Liver (tissue), 8 donors: ENCODE measurements at regions not wholly inside any gene's neighbourhood (a gene's known extent, or its start where the extent isn't known, plus 50 kb on each side); places are given as distances from the start of the nearest gene placed in this dataset.

ENCODE experiments used
- DNase-seq: peaks from one replicate; pipeline ENCODE4 v3.0.0-alpha.2; 2017; ENCODE audit warnings: low spot score
- H3K27ac ChIP-seq, 2 donors: one replicate each; pipeline ENCODE4 v1.7.0; 2013; ENCODE audit warnings: inconsistent platforms in 2 of 2, low read length in 2 of 2, control low read depth in 1 of 2, low read depth in 1 of 2, mild to moderate bottlenecking in 1 of 2
- H3K27me3 ChIP-seq, 4 donors: one replicate each; pipeline versions ENCODE4 v1.6.1 to v1.7.0; 2013; ENCODE audit warnings: low read length in 3 of 4, inconsistent platforms in 1 of 4, mild to moderate bottlenecking in 1 of 4, moderate library complexity in 1 of 4; ENCODE audit not compliant: control insufficient read depth in 4 of 4, insufficient read depth in 4 of 4
- H3K36me3 ChIP-seq, 4 donors: one replicate each; pipeline versions ENCODE4 v1.6.1 to v1.7.0; 2013; ENCODE audit warnings: low read length in 3 of 4, mild to moderate bottlenecking in 3 of 4, low read depth in 1 of 4, moderate library complexity in 1 of 4; ENCODE audit not compliant: control insufficient read depth in 4 of 4, insufficient read depth in 3 of 4
- H3K4me1 ChIP-seq, 4 donors: one replicate each; pipeline versions ENCODE4 v1.6.1 to v1.7.0; 2013; ENCODE audit warnings: low read length in 3 of 4, mild to moderate bottlenecking in 3 of 4, moderate library complexity in 1 of 4; ENCODE audit not compliant: control insufficient read depth in 4 of 4, insufficient read depth in 4 of 4
- H3K4me3 ChIP-seq, 3 donors: one replicate each; pipeline versions ENCODE4 v1.6.1 to v1.7.0; 2013; ENCODE audit warnings: low read length in 3 of 3, control low read depth in 1 of 3, low read depth in 1 of 3, mild to moderate bottlenecking in 1 of 3
- H3K9ac ChIP-seq, 2 donors: one replicate each; pipeline ENCODE4 v1.7.0; 2013; ENCODE audit warnings: low read length in 2 of 2, mild to moderate bottlenecking in 2 of 2, moderate library complexity in 2 of 2, control low read depth in 1 of 2, low read depth in 1 of 2
- H3K9me3 ChIP-seq, 4 donors: one replicate each; pipeline versions ENCODE4 v1.6.1 to v1.7.0; 2013; ENCODE audit warnings: low read length in 3 of 4; ENCODE audit not compliant: control insufficient read depth in 4 of 4
- FOXA1 ChIP-seq: IDR thresholded peaks from 2 replicates; pipeline ENCODE4 v1.6.1; 2016; ENCODE audit warnings: antibody characterized with exemption
- FOXA2 ChIP-seq: IDR thresholded peaks from 2 replicates; pipeline ENCODE4 v1.6.1; 2016; ENCODE audit warnings: antibody characterized with exemption
- HNF4A ChIP-seq, 2 donors: conservative IDR thresholded peaks; 2 replicates each; pipeline ENCODE4 v1.6.1; 2016; ENCODE audit warnings: antibody characterized with exemption in 2 of 2, mild to moderate bottlenecking in 2 of 2
- HNF4G ChIP-seq: IDR thresholded peaks from 2 replicates; pipeline ENCODE4 v1.6.1; 2016; ENCODE audit warnings: antibody characterized with exemption
- JUND ChIP-seq, 2 donors: IDR thresholded peaks; 2 replicates each; pipeline ENCODE4 v1.6.1; 2016; ENCODE audit warnings: antibody characterized with exemption in 2 of 2
- NR2F2 ChIP-seq: IDR thresholded peaks from 2 replicates; pipeline ENCODE4 v1.6.1; 2016; ENCODE audit warnings: antibody characterized with exemption
- RXRA ChIP-seq, 2 donors: IDR thresholded peaks; 2 replicates each; pipeline ENCODE4 v1.6.1; 2017 to 2018; ENCODE audit warnings: antibody characterized with exemption in 2 of 2, mild to moderate bottlenecking in 1 of 2
- SP1 ChIP-seq: IDR thresholded peaks from 2 replicates; pipeline ENCODE4 v1.6.1; 2018; ENCODE audit warnings: antibody characterized with exemption, mild to moderate bottlenecking
- TAF1 ChIP-seq: conservative IDR thresholded peaks from 2 replicates; pipeline ENCODE4 v1.6.1; 2016; ENCODE audit warnings: antibody characterized with exemption, mild to moderate bottlenecking
- YY1 ChIP-seq: IDR thresholded peaks from 2 replicates; pipeline ENCODE4 v1.6.1; 2016; ENCODE audit warnings: antibody characterized with exemption, mild to moderate bottlenecking
- WGBS: extraction: QIAGEN DNeasy Blood & Tissue Kit; methylation state at CpG from one replicate; pipeline ENCODE4 v1.1.7; 2013; 5-methylcytosine and 5-hydroxymethylcytosine counted together
- TF ChIP-seq, protein P1 (sequence below): IDR thresholded peaks from 2 replicates; pipeline ENCODE4 v1.6.1; 2016; ENCODE audit warnings: antibody characterized with exemption
- TF ChIP-seq, protein P2 (sequence below): IDR thresholded peaks from 2 replicates; pipeline ENCODE4 v1.6.1; 2016; ENCODE audit warnings: antibody characterized with exemption
- TF ChIP-seq, protein P3 (sequence below): fragments of 150-350 bp; IDR thresholded peaks from 2 replicates; pipeline ENCODE4 v1.5.1; 2017; ENCODE audit warnings: improper control_type of control experiment, low read depth, low read length; ENCODE audit not compliant: missing input control
- donor health status: healthy.
- donor health status: healthy.
- donor health status: healthy.
- donor health status: healthy.
- donor health status: healthy.

DNA sequence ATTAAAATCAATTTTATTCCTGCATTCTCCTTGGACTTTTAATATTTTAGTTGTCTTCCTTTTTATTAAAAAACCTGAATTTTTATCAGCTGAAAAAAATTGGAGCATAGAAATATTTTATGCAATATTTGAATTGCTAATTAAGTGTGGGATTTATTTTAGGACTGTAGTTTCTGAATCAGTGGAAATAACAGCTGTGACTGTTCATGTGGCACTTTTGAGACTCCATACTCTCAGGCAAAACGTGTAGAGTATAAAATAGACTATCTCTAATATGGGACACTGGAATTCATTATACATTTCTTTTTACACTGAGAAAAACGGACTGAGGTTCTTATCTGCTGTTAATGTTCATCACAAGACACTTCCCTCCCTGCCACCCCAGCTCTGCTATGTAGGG, 558.3 kb upstream of the TPK1 start:
- Histone ChIP-seq H3K36me3 (no peaks in the 10 kb centered on the region), H3K4me3 (no peak overlapping the region), H3K9me3 (no peaks in the 10 kb centered on the region), H3K9ac (no peak overlapping the region), H3K27ac (no peak overlapping the region), H3K4me1 (no peaks in the 10 kb centered on the region), H3K27me3 (no peaks in the 10 kb centered on the region)
- TF ChIP-seq, protein P1, sequence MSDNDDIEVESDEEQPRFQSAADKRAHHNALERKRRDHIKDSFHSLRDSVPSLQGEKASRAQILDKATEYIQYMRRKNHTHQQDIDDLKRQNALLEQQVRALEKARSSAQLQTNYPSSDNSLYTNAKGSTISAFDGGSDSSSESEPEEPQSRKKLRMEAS: no peak
- TF ChIP-seq YY1: no peak
- TF ChIP-seq, protein P2, sequence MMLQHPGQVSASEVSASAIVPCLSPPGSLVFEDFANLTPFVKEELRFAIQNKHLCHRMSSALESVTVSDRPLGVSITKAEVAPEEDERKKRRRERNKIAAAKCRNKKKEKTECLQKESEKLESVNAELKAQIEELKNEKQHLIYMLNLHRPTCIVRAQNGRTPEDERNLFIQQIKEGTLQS: no peak
- TF ChIP-seq FOXA2: no peak
- no peak for TF ChIP-seq RXRA (IDR thresholded peaks at IDR 0.05)
- no peak for DNase-seq
- WGBS: 12% methylated on average over 2 of the region's 2 CpGs

DNA sequence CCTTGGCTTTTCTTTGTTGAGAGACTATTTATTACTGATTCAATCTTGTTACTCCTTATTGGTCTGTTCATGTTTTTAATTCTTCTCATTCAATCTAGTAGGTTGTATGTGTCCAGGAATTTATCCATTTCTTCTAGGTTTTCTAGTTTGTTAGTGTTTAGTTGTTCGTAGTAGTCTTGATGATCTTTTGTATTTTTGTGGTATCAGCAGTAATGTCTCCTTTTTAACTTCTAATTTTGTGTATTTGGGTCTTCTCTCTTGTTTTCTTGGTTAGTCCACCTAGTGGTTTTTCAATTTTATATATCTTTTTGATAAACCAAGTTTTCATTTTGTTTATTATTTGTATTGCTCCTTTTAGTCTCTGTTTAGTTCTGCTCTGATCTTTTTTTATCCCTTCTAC, 546.9 kb upstream of the TPK1 start:
- no peak overlapping the region for H3K27ac ChIP-seq
- H3K36me3 ChIP-seq: no peaks in the 10 kb centered on the region
- no peaks in the 10 kb centered on the region for H3K4me1 ChIP-seq
- H3K9me3 ChIP-seq: no peaks in the 10 kb centered on the region
- TF ChIP-seq, protein P1: no peak
- TF ChIP-seq, protein P2: no peak
- no peak for TF ChIP-seq HNF4G
- no peak for TF ChIP-seq SP1
- TF ChIP-seq, protein P3, sequence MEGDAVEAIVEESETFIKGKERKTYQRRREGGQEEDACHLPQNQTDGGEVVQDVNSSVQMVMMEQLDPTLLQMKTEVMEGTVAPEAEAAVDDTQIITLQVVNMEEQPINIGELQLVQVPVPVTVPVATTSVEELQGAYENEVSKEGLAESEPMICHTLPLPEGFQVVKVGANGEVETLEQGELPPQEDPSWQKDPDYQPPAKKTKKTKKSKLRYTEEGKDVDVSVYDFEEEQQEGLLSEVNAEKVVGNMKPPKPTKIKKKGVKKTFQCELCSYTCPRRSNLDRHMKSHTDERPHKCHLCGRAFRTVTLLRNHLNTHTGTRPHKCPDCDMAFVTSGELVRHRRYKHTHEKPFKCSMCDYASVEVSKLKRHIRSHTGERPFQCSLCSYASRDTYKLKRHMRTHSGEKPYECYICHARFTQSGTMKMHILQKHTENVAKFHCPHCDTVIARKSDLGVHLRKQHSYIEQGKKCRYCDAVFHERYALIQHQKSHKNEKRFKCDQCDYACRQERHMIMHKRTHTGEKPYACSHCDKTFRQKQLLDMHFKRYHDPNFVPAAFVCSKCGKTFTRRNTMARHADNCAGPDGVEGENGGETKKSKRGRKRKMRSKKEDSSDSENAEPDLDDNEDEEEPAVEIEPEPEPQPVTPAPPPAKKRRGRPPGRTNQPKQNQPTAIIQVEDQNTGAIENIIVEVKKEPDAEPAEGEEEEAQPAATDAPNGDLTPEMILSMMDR: no peak
- TF ChIP-seq FOXA2: no peak
- TF ChIP-seq FOXA1: no peak
- TF ChIP-seq NR2F2: no peak
- TF ChIP-seq TAF1: no peak
- TF ChIP-seq JUND (IDR thresholded peaks at IDR 0.05): no peak
- H3K9ac ChIP-seq: no peak overlapping the region
- no peaks in the 10 kb centered on the region for H3K27me3 ChIP-seq
- no peak for DNase-seq
- WGBS: 51% methylated on average over 1 of the region's 1 CpG
- H3K4me3 ChIP-seq: no peak overlapping the region

DNA sequence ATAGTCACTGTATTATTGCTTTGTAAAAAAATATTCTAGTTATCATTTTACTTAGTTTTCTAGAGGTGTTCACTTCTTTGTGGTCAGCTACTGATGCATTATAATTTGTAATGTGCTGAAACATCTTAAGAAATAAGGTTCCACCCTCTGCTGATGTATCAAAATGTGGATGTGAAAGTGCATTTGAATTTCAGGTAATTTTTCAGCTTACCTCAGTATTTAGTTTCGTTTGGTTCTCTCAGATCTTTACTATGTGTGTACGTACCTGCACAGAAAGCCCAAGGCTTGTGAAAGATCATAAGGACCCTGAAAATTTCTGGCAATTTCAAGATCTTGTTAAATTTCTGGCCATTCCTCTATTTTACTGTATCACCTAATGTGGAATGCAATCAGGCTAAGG, 542.3 kb upstream of the TPK1 start:
- no peak overlapping the region for H3K9ac ChIP-seq
- no peak overlapping the region for H3K27ac ChIP-seq
- H3K27me3 ChIP-seq: no peaks in the 10 kb centered on the region
- no peak overlapping the region for H3K4me3 ChIP-seq
- H3K4me1 ChIP-seq: no peaks in the 10 kb centered on the region
- 56% methylated on average over 2 of the region's 2 CpGs for WGBS
- TF ChIP-seq, protein P1: no peak
- TF ChIP-seq SP1 (no peak), NR2F2 (no peak), RXRA (IDR thresholded peaks at IDR 0.05) (no peak), YY1 (no peak), JUND (IDR thresholded peaks at IDR 0.05) (no peak), HNF4A (conservative IDR thresholded peaks at IDR 0.05) (no peak), FOXA1 (no peak), FOXA2 (no peak)
- TF ChIP-seq, protein P3: no peak
- no peaks in the 10 kb centered on the region for H3K9me3 ChIP-seq
- no peak for DNase-seq
- H3K36me3 ChIP-seq: no peaks in the 10 kb centered on the region
